Astrocyte (in vitro differentiated cells and primary cell): ENCODE measurements at regions not wholly inside any gene's neighbourhood (a gene's known extent, or its start where the extent isn't known, plus 50 kb on each side); places are given as distances from the start of the nearest gene placed in this dataset.

Experiments
- DNase-seq: peaks from one replicate; pipeline ENCODE4 v3.0.0-alpha.2; 2010; ENCODE audit warnings: low read depth
- FAIRE-seq: peaks from 2 replicates; lab custom pipeline; 2011; peaks lifted over from hg19 to GRCh38; lab: Jason Lieb, UNC
- H2AFZ ChIP-seq: 2 replicates; pipeline ENCODE4 v1.6.0; 2012; ENCODE audit warnings: low read depth, low read length, inconsistent platforms
- H3K27ac ChIP-seq: 2 replicates; pipeline ENCODE4 v1.5.1; 2011; ENCODE audit warnings: low read depth, low read length, inconsistent platforms
- H3K27me3 ChIP-seq: 2 replicates; pipeline ENCODE4 v1.6.0; 2011; ENCODE audit warnings: low read length, inconsistent platforms; ENCODE audit not compliant: insufficient read depth
- H3K36me3 ChIP-seq: 2 replicates; pipeline ENCODE4 v1.5.1; 2011; ENCODE audit warnings: low read length, inconsistent platforms; ENCODE audit not compliant: insufficient read depth
- H3K4me1 ChIP-seq: 2 replicates; pipeline ENCODE4 v1.5.1; 2011; ENCODE audit warnings: low read length, inconsistent platforms; ENCODE audit not compliant: insufficient read depth
- H3K4me2 ChIP-seq: 2 replicates; pipeline ENCODE4 v1.6.0; 2012; ENCODE audit warnings: low read length, inconsistent platforms
- H3K4me3 ChIP-seq: 2 replicates; pipeline ENCODE4 v1.5.1; 2011; ENCODE audit warnings: low read depth, mild to moderate bottlenecking, low read length, inconsistent platforms; ENCODE audit not compliant: insufficient read depth
- H3K79me2 ChIP-seq: 2 replicates; pipeline ENCODE4 v1.6.0; 2012; ENCODE audit warnings: mild to moderate bottlenecking, low read length, inconsistent platforms; ENCODE audit not compliant: insufficient read depth
- H3K9ac ChIP-seq: 2 replicates; pipeline ENCODE4 v1.6.0; 2012; ENCODE audit warnings: mild to moderate bottlenecking, low read length, inconsistent platforms
- H3K9me3 ChIP-seq: 2 replicates; pipeline ENCODE4 v1.5.1; 2012; ENCODE audit warnings: low read depth, mild to moderate bottlenecking, low read length, inconsistent platforms; ENCODE audit not compliant: insufficient read depth
- H4K20me1 ChIP-seq: 2 replicates; pipeline ENCODE4 v1.6.0; 2012; ENCODE audit warnings: low read length, inconsistent platforms; ENCODE audit not compliant: insufficient read depth
- H3K27ac Mint-ChIP-seq: one replicate; pipeline ENCODE4 v1.8.0; 2021; ENCODE audit warnings: mild to moderate bottlenecking, mixed read lengths; ENCODE audit not compliant: unreplicated experiment
- H3K27me3 Mint-ChIP-seq: one replicate; pipeline ENCODE4 v1.8.0; 2021; ENCODE audit warnings: low read depth, mixed read lengths; ENCODE audit not compliant: unreplicated experiment
- H3K36me3 Mint-ChIP-seq: one replicate; pipeline ENCODE4 v1.8.0; 2021; ENCODE audit warnings: low read depth, mixed read lengths; ENCODE audit not compliant: unreplicated experiment
- H3K4me1 Mint-ChIP-seq: one replicate; pipeline ENCODE4 v1.8.0; 2021; ENCODE audit warnings: low read depth, mixed read lengths; ENCODE audit not compliant: unreplicated experiment
- H3K4me3 Mint-ChIP-seq: one replicate; pipeline ENCODE4 v1.8.0; 2021; ENCODE audit warnings: mild to moderate bottlenecking, moderate library complexity, mixed read lengths; ENCODE audit not compliant: unreplicated experiment
- H3K9me3 Mint-ChIP-seq: one replicate; pipeline ENCODE4 v1.8.0; 2021; ENCODE audit warnings: mild to moderate bottlenecking, mixed read lengths; ENCODE audit not compliant: unreplicated experiment
- EZH2 ChIP-seq: IDR thresholded peaks from 2 replicates; pipeline ENCODE4 v1.6.1; 2012; ENCODE audit warnings: mild to moderate bottlenecking, low read length, inconsistent platforms; ENCODE audit not compliant: insufficient read depth
- TF ChIP-seq, protein P1 (sequence below): IDR thresholded peaks from 2 replicates; pipeline ENCODE4 v1.5.1; 2011; ENCODE audit warnings: low read depth, mild to moderate bottlenecking, inconsistent platforms, low read length, moderate library complexity; ENCODE audit not compliant: insufficient read depth

DNA sequence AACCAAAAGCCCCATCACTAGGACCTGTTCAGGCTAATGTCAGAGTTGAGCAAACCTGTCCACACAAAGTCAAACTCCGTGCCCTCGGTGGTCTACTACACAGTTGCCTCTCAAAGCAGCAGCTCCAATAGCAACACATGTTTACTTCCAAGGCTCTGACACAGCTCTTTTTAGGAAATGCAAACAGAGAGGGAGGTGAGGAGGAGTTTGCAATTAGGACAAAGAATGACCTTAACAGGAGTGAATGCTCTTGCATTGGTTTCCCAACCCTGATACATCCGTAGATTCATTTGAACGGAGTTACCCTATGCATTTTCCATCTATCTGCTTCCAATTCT, 64.8 kb upstream of the GOLGA8B start:
- peaks cover 7% of the 10 kb centered on the region for H3K4me1 ChIP-seq
- no peak overlapping the region for H3K9ac ChIP-seq
- Mint-ChIP-seq H3K27me3 (no peaks in the 10 kb centered on the region), H3K4me1 (peaks cover 24% of the 10 kb centered on the region), H3K9me3 (no peaks in the 10 kb centered on the region), H3K36me3 (no peaks in the 10 kb centered on the region), H3K4me3 (no peak overlapping the region), H3K27ac (no peak overlapping the region)
- no peak overlapping the region for H2AFZ ChIP-seq
- no peak overlapping the region for H3K4me2 ChIP-seq
- no peak overlapping the region for H3K4me3 ChIP-seq
- DNase-seq (no peak), FAIRE-seq (peak; percentile 23)
- H3K27me3 ChIP-seq = no peaks in the 10 kb centered on the region
- no peaks in the 10 kb centered on the region for H3K79me2 ChIP-seq
- H4K20me1 ChIP-seq = no peaks in the 10 kb centered on the region
- no peak overlapping the region for H3K27ac ChIP-seq
- no peaks in the 10 kb centered on the region for H3K9me3 ChIP-seq
- no peaks in the 10 kb centered on the region for H3K36me3 ChIP-seq
- TF ChIP-seq, protein P1, sequence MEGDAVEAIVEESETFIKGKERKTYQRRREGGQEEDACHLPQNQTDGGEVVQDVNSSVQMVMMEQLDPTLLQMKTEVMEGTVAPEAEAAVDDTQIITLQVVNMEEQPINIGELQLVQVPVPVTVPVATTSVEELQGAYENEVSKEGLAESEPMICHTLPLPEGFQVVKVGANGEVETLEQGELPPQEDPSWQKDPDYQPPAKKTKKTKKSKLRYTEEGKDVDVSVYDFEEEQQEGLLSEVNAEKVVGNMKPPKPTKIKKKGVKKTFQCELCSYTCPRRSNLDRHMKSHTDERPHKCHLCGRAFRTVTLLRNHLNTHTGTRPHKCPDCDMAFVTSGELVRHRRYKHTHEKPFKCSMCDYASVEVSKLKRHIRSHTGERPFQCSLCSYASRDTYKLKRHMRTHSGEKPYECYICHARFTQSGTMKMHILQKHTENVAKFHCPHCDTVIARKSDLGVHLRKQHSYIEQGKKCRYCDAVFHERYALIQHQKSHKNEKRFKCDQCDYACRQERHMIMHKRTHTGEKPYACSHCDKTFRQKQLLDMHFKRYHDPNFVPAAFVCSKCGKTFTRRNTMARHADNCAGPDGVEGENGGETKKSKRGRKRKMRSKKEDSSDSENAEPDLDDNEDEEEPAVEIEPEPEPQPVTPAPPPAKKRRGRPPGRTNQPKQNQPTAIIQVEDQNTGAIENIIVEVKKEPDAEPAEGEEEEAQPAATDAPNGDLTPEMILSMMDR = no peak
- TF ChIP-seq EZH2 = no peak

DNA sequence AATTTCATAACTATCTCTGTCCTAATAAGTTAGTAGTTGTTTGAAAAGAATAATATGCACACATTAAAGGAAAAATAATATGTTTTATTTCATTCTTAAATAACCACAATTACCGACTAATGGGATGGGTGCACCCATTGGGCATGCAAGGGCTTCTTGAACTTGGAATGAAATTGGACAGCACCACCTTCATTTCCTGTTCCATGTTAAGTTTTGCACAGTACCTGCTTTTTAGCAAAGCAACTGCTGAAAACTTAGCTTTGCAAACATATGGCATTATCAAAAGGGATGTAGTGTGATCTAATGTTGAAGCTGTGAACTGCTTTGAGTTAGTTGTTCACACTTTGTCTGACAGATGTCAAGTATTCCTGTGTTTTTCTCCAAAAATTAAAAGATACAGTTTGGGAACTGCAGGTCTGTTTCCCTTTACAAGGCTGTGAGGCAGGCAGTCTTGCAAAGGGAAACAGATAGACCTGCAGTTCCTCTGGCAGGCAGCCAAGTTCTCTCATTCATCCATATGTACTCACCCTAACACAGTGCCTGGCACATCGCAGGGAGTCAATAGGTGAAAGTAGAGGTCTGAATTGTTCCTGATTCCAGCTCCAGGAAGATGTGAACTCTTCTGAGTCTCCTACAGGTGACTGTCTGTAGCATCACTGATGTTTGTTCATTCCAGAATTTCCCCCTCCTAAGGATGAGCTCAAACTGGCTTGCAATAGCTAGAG, 64.3 kb upstream of the GOLGA8B start:
- Histone ChIP-seq H2AFZ (no peak overlapping the region), H3K4me3 (no peak overlapping the region), H3K9me3 (no peaks in the 10 kb centered on the region), H3K4me1 (peaks cover 7% of the 10 kb centered on the region), H3K4me2 (no peak overlapping the region), H3K79me2 (no peaks in the 10 kb centered on the region), H3K27me3 (no peaks in the 10 kb centered on the region), H3K9ac (no peak overlapping the region), H3K27ac (no peak overlapping the region), H4K20me1 (no peaks in the 10 kb centered on the region), H3K36me3 (no peaks in the 10 kb centered on the region)
- FAIRE-seq (no peak), DNase-seq (no peak)
- TF ChIP-seq EZH2 = no peak
- TF ChIP-seq, protein P1 = no peak
- Mint-ChIP-seq H3K4me1 (peaks cover 24% of the 10 kb centered on the region), H3K9me3 (no peaks in the 10 kb centered on the region), H3K27ac (no peak overlapping the region), H3K36me3 (no peaks in the 10 kb centered on the region), H3K4me3 (no peak overlapping the region), H3K27me3 (no peaks in the 10 kb centered on the region)

DNA sequence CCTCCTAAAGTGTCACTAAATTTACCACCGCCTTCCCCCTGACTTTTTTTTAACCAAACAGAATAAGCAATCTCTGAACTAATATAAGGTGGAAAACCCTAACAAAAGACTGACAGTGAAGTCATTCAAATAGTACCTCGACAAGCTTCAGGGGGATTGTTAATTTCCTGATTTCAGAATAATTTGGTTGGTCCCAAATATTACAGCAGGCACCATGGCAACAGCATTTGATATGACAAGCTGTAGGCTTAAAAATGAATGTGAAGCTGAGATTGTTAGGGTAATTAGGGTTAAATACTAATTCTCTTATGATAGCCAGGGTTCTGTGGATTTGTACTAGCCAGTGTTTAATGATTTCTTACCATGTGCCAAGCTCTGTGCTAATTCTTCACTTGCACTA, 63.5 kb upstream of the GOLGA8B start:
- Histone ChIP-seq H4K20me1 (no peaks in the 10 kb centered on the region), H3K27ac (no peak overlapping the region), H3K27me3 (no peaks in the 10 kb centered on the region), H3K4me1 (peaks cover 7% of the 10 kb centered on the region), H3K9ac (no peak overlapping the region), H3K79me2 (no peaks in the 10 kb centered on the region), H2AFZ (no peak overlapping the region), H3K4me3 (no peak overlapping the region), H3K4me2 (no peak overlapping the region), H3K36me3 (no peaks in the 10 kb centered on the region), H3K9me3 (no peaks in the 10 kb centered on the region)
- TF ChIP-seq EZH2 = no peak
- TF ChIP-seq, protein P1 = no peak
- Mint-ChIP-seq H3K27ac (no peak overlapping the region), H3K4me1 (peaks cover 24% of the 10 kb centered on the region), H3K4me3 (no peak overlapping the region), H3K27me3 (no peaks in the 10 kb centered on the region), H3K9me3 (no peaks in the 10 kb centered on the region), H3K36me3 (no peaks in the 10 kb centered on the region)
- DNase-seq (no peak), FAIRE-seq (no peak)
